Neural cell (in vitro differentiated cells): ENCODE measurements at regions not wholly inside any gene's neighbourhood (a gene's known extent, or its start where the extent isn't known, plus 50 kb on each side); places are given as distances from the start of the nearest gene placed in this dataset.

ENCODE experiments used
- H2AFZ ChIP-seq: fragments of 200-600, 300-800 bp; sonication (generic), shearing (Covaris generic); 2 replicates; pipeline ENCODE4 v1.6.0; 2014; ENCODE audit warnings: low read depth, mild to moderate bottlenecking, antibody characterized with exemption, low read length, moderate library complexity
- H3F3A ChIP-seq: fragments of 200-600 bp; shearing (Covaris generic); 2 replicates; pipeline ENCODE4 v1.6.1; 2016; ENCODE audit warnings: mild to moderate bottlenecking, moderate library complexity, mixed read lengths, antibody characterized with exemption, low read length; ENCODE audit not compliant: insufficient read depth, poor library complexity, severe bottlenecking
- H3K27ac ChIP-seq: fragments of 200-600, 300-800 bp; sonication (generic), shearing (Covaris generic); 2 replicates; pipeline ENCODE4 v1.5.1; 2014; ENCODE audit warnings: mild to moderate bottlenecking, low read length, moderate library complexity
- H3K27me3 ChIP-seq: fragments of 300-800, 200-600 bp; sonication (generic), shearing (Covaris generic); 2 replicates; pipeline ENCODE4 v1.6.0; 2014; ENCODE audit warnings: mild to moderate bottlenecking, low read depth, low read length, moderate library complexity; ENCODE audit not compliant: insufficient read depth
- H3K36me3 ChIP-seq: fragments of 300-800, 200-600 bp; sonication (generic), shearing (Covaris generic); 2 replicates; pipeline ENCODE4 v1.5.1; 2014; ENCODE audit warnings: mild to moderate bottlenecking, antibody characterized with exemption, low read length, moderate library complexity; ENCODE audit not compliant: insufficient read depth
- H3K4me2 ChIP-seq: fragments of 300-800, 200-600 bp; sonication (generic), shearing (Covaris generic); 2 replicates; pipeline ENCODE4 v1.6.0; 2014; ENCODE audit warnings: mild to moderate bottlenecking, low read length
- H3K4me3 ChIP-seq: fragments of 300-800, 200-600 bp; sonication (generic), shearing (Covaris generic); 2 replicates; pipeline ENCODE4 v1.5.1; 2014; ENCODE audit warnings: mild to moderate bottlenecking, low read length, moderate library complexity
- H3K79me2 ChIP-seq: fragments of 200-600 bp; shearing (Covaris generic); replicated peaks from 2 replicates; pipeline ENCODE4 v1.6.0; 2014; ENCODE audit warnings: mild to moderate bottlenecking, low read length, moderate library complexity; ENCODE audit not compliant: insufficient read depth
- H3K9ac ChIP-seq: fragments of 300-800, 200-600 bp; sonication (generic), shearing (Covaris generic); 2 replicates; pipeline ENCODE4 v1.6.1; 2016; ENCODE audit warnings: mild to moderate bottlenecking, low read length, mixed read lengths
- H3K9me2 ChIP-seq: fragments of 200-600 bp; shearing (Covaris generic); 2 replicates; pipeline ENCODE4 v1.6.1; 2016; ENCODE audit warnings: mild to moderate bottlenecking, low read length, mixed read lengths; ENCODE audit not compliant: insufficient read depth
- H3K9me3 ChIP-seq: fragments of 200-600, 300-800 bp; sonication (generic), shearing (Covaris generic); 2 replicates; pipeline ENCODE4 v1.6.1; 2016; ENCODE audit warnings: mild to moderate bottlenecking, mixed run types, low read length, moderate library complexity, mixed read lengths
- H4K20me1 ChIP-seq: fragments of 200-600 bp; shearing (Covaris generic); 2 replicates; pipeline ENCODE4 v1.6.1; 2016; ENCODE audit warnings: mild to moderate bottlenecking, mixed run types; ENCODE audit not compliant: insufficient read depth
- EP300 ChIP-seq: fragments of 450-650 bp; conservative IDR thresholded peaks from 2 replicates; pipeline ENCODE4 v1.6.1; 2014; ENCODE audit warnings: antibody characterized with exemption, mild to moderate bottlenecking, moderate library complexity; ENCODE audit not compliant: poor library complexity, severe bottlenecking
- EZH2 ChIP-seq: fragments of 200-600, 300-800 bp; shearing (Covaris generic), sonication (generic); IDR thresholded peaks from 2 replicates; pipeline ENCODE4 v1.6.1; 2014; ENCODE audit warnings: antibody characterized with exemption, low read length, borderline replicate concordance, mild to moderate bottlenecking; ENCODE audit not compliant: insufficient read depth, poor library complexity, severe bottlenecking
- MXI1 ChIP-seq: fragments of 450-650 bp; conservative IDR thresholded peaks from 2 replicates; pipeline ENCODE4 v1.6.1; 2014; ENCODE audit warnings: antibody characterized with exemption, mild to moderate bottlenecking; ENCODE audit not compliant: poor library complexity, severe bottlenecking
- POLR2AphosphoS5 ChIP-seq: IDR thresholded peaks from 2 replicates; pipeline ENCODE4 v1.6.1; 2012
- RAD21 ChIP-seq: fragments of 450-650 bp; conservative IDR thresholded peaks from 2 replicates; pipeline ENCODE4 v1.6.1; 2014; ENCODE audit warnings: antibody characterized with exemption, mild to moderate bottlenecking, moderate library complexity
- SMC3 ChIP-seq: fragments of 450-650 bp; conservative IDR thresholded peaks from 2 replicates; pipeline ENCODE4 v1.6.1; 2014; ENCODE audit warnings: antibody characterized with exemption, mild to moderate bottlenecking, moderate library complexity; ENCODE audit not compliant: poor library complexity
- TAF1 ChIP-seq: IDR thresholded peaks from 2 replicates; pipeline ENCODE4 v1.6.1; 2012; ENCODE audit warnings: low read depth
- TF ChIP-seq, protein P1 (sequence below): IDR thresholded peaks from 2 replicates; pipeline ENCODE4 v1.6.1; 2012; ENCODE audit warnings: borderline replicate concordance
- TF ChIP-seq, protein P2 (sequence below): fragments of 450-650 bp; IDR thresholded peaks from 2 replicates; pipeline ENCODE4 v1.5.1; 2014; ENCODE audit warnings: antibody characterized with exemption, mild to moderate bottlenecking, moderate library complexity; ENCODE audit not compliant: poor library complexity, severe bottlenecking

DNA sequence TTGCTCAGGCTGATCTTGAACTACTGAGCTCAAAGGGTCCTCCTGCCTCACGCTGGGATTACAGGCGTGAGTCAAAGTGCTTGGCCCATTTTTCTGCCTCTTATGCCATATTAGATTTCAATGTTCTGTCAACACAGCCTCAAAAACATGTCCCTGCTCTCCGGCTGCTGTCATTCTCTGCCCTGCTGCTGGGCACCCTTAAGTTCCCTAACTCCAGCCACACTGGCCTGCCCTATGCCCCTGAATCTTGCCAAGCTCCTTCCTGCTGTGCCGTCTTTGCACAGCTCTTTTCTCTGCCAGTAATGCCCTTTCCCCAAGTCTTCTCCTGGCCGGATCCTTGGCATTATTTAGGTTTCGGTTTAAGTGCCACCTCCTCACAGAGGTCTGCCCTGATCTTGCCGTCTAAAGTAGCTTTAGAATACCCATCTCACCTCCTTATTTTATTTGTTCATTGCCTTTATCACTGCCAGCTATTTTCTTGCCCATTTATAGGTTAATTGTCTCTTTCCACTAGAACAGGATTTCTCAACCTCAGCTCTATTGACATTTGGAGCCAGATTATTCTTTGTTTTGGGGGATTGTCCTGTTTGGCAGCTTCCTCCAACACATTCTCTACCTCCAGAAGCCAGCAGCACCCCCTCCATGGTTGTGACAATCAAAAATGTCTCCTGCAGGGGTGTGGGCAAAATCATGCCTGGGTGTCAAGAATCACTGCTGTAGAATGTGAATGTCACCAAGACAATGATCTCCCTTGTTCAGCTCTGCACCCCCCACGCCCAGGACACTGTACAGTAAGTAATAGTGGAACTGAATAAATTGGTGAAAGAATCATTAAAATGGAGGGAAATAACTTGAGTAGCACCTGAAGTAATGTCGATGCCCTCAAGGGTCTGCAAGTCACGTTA lies 168.2 kb downstream of the CYLD start:
- peak overlapping the region; percentile 0 for H3K4me3 ChIP-seq
- H3K27ac ChIP-seq: no peak overlapping the region

DNA sequence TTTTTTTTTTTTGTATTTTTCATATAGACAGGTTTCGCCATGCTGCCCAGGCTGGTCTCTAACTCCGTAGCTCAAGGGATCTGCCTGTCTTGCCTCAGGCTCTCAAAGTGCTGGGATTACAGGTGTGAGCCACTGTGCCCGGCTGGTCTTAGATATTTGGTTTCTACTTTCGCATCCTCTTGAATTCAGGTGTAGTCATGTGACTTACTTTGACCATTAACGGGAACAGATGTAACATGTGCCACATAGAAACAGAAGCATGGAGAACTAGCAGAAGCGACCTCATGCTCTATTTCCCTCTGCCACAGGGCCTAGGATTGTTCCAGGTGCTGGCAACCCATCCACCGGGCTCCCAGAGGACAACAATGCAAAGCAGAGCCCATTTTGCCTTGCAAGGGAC lies 166.6 kb downstream of the CYLD start:
- no peaks in the 10 kb centered on the region for H3K36me3 ChIP-seq
- no peak overlapping the region for H3K4me2 ChIP-seq
- no peak overlapping the region for H3K27ac ChIP-seq
- no peaks in the 10 kb centered on the region for H4K20me1 ChIP-seq
- no peak overlapping the region for H3K9ac ChIP-seq
- no peak overlapping the region for H2AFZ ChIP-seq
- no peak for TF ChIP-seq EP300
- no peak for TF ChIP-seq POLR2AphosphoS5
- TF ChIP-seq, protein P1, sequence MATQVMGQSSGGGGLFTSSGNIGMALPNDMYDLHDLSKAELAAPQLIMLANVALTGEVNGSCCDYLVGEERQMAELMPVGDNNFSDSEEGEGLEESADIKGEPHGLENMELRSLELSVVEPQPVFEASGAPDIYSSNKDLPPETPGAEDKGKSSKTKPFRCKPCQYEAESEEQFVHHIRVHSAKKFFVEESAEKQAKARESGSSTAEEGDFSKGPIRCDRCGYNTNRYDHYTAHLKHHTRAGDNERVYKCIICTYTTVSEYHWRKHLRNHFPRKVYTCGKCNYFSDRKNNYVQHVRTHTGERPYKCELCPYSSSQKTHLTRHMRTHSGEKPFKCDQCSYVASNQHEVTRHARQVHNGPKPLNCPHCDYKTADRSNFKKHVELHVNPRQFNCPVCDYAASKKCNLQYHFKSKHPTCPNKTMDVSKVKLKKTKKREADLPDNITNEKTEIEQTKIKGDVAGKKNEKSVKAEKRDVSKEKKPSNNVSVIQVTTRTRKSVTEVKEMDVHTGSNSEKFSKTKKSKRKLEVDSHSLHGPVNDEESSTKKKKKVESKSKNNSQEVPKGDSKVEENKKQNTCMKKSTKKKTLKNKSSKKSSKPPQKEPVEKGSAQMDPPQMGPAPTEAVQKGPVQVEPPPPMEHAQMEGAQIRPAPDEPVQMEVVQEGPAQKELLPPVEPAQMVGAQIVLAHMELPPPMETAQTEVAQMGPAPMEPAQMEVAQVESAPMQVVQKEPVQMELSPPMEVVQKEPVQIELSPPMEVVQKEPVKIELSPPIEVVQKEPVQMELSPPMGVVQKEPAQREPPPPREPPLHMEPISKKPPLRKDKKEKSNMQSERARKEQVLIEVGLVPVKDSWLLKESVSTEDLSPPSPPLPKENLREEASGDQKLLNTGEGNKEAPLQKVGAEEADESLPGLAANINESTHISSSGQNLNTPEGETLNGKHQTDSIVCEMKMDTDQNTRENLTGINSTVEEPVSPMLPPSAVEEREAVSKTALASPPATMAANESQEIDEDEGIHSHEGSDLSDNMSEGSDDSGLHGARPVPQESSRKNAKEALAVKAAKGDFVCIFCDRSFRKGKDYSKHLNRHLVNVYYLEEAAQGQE: no peak
- TF ChIP-seq SMC3: no peak
- TF ChIP-seq, protein P2, sequence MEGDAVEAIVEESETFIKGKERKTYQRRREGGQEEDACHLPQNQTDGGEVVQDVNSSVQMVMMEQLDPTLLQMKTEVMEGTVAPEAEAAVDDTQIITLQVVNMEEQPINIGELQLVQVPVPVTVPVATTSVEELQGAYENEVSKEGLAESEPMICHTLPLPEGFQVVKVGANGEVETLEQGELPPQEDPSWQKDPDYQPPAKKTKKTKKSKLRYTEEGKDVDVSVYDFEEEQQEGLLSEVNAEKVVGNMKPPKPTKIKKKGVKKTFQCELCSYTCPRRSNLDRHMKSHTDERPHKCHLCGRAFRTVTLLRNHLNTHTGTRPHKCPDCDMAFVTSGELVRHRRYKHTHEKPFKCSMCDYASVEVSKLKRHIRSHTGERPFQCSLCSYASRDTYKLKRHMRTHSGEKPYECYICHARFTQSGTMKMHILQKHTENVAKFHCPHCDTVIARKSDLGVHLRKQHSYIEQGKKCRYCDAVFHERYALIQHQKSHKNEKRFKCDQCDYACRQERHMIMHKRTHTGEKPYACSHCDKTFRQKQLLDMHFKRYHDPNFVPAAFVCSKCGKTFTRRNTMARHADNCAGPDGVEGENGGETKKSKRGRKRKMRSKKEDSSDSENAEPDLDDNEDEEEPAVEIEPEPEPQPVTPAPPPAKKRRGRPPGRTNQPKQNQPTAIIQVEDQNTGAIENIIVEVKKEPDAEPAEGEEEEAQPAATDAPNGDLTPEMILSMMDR: no peak
- no peak for TF ChIP-seq TAF1
- TF ChIP-seq MXI1: no peak
- no peak for TF ChIP-seq EZH2
- no peak for TF ChIP-seq RAD21
- no peaks in the 10 kb centered on the region for H3K27me3 ChIP-seq
- no peaks in the 10 kb centered on the region for H3K79me2 ChIP-seq
- no peaks in the 10 kb centered on the region for H3K9me2 ChIP-seq
- no peaks in the 10 kb centered on the region for H3K9me3 ChIP-seq
- H3F3A ChIP-seq: no peaks in the 10 kb centered on the region
- no peak overlapping the region for H3K4me3 ChIP-seq

More for the DNA sequence above, 168.2 kb downstream of the CYLD start:
- Histone ChIP-seq H3K27me3 (no peaks in the 10 kb centered on the region), H3K9me2 (no peaks in the 10 kb centered on the region), H4K20me1 (no peaks in the 10 kb centered on the region), H3K4me2 (no peak overlapping the region), H3K36me3 (no peaks in the 10 kb centered on the region), H3K9ac (no peak overlapping the region), H2AFZ (no peak overlapping the region), H3K9me3 (no peaks in the 10 kb centered on the region), H3F3A (no peaks in the 10 kb centered on the region), H3K79me2 (no peaks in the 10 kb centered on the region)
- TF ChIP-seq EZH2: no peak
- no peak for TF ChIP-seq RAD21
- TF ChIP-seq SMC3: no peak
- no peak for TF ChIP-seq MXI1
- TF ChIP-seq, protein P2: no peak
